ENCODE measurements at regions not wholly inside any gene's neighbourhood (a gene's known extent, or its start where the extent isn't known, plus 50 kb on each side); places are given as distances from the start of the nearest gene placed in this dataset.

DNA sequence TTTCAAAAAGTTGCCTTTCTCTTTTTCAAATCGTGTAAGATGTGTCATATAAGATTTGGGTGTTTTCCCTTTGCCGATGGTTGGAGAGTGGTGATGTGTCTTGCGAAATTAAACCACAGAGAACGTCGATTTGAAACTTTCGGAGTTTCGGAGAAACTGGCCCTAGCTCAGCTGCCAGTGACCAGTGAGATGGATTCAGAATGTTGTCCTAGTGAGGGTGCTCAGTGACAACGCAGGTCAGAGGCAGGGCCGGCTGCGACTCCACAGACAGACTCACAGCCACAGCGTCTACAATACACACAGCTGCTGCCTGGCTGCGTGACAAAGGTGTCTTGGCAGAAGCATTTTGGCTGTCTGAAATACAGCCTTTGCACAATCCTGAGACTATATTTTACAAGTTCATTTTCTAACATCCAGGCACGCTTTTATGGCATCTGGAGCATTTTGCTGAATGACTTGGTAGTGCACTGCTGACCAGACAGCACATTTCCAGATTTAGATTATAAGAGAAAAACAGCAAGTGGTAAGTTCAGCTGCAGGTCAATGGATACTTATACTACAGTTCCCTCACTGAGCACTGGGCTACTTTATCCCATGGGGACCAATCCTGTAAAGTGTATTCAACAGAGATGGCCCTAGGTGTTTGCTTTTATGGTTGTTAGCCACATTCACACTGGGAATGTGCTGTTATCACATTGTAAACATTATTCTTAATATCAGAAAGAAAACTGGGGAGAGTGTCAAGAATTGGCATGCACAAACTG is 207.5 kb downstream of the KCNRG start:
- Histone ChIP-seq H3K4me2 (ENCODE audit: insufficient read depth, low read length) (no peak overlapping the region), H3K79me2 (ENCODE audit: insufficient read depth, low read length) (no peaks in the 10 kb centered on the region), H3K27ac (ENCODE audit: low read length) (no peak overlapping the region), H3K4me1 (ENCODE audit: insufficient read depth, low read length) (no peaks in the 10 kb centered on the region), H3K9ac (ENCODE audit: low read depth, low read length) (no peak overlapping the region), H3K4me3 (ENCODE audit: low read depth in 1 of 2, low read length in 2 of 2) (no peak overlapping the region), H2AFZ (ENCODE audit: low read depth, low read length) (no peak overlapping the region), H3K9me3 (ENCODE audit: insufficient read depth, low read length, severe bottlenecking) (no peaks in the 10 kb centered on the region), H3K27me3 (ENCODE audit: insufficient read depth, low read length, poor library complexity) (no peaks in the 10 kb centered on the region), H3K36me3 (ENCODE audit: insufficient read depth, low read length) (no peaks in the 10 kb centered on the region), H4K20me1 (ENCODE audit: insufficient read depth, low read length) (no peaks in the 10 kb centered on the region)
- TF ChIP-seq, protein P1, sequence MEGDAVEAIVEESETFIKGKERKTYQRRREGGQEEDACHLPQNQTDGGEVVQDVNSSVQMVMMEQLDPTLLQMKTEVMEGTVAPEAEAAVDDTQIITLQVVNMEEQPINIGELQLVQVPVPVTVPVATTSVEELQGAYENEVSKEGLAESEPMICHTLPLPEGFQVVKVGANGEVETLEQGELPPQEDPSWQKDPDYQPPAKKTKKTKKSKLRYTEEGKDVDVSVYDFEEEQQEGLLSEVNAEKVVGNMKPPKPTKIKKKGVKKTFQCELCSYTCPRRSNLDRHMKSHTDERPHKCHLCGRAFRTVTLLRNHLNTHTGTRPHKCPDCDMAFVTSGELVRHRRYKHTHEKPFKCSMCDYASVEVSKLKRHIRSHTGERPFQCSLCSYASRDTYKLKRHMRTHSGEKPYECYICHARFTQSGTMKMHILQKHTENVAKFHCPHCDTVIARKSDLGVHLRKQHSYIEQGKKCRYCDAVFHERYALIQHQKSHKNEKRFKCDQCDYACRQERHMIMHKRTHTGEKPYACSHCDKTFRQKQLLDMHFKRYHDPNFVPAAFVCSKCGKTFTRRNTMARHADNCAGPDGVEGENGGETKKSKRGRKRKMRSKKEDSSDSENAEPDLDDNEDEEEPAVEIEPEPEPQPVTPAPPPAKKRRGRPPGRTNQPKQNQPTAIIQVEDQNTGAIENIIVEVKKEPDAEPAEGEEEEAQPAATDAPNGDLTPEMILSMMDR (IDR thresholded peaks at IDR 0.05; ENCODE audit: borderline replicate concordance, extremely low read depth, low read length, poor library complexity, severe bottlenecking), result no peak
- no peak for TF ChIP-seq EZH2 (IDR thresholded peaks at IDR 0.05; ENCODE audit: borderline replicate concordance, low read depth, low read length, severe bottlenecking)
- ATAC-seq (ENCODE audit: insufficient read depth, low read depth), result no peak
- no peak for DNase-seq

DNA sequence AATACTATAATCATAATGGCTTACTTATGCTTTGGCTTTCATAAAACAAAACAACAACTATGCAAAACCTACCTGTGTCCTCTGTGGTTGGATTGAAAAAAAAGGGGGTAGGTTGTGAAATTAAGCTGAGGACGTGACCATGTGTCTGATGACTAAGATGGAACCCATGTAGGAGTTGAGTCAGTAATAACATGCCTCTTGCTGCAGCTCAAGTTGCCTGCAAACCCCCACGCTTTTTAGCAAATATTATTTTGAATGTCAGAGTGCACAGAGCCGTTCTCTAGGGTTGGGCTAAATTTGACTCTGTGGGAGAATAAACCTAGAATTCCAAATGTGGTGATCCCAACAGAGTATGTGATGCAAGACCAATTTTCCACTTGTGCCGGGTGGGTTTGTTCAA is 209.3 kb downstream of the KCNRG start:
- Histone ChIP-seq H3K4me2 (ENCODE audit: insufficient read depth, low read length) (no peak overlapping the region), H3K9me3 (ENCODE audit: insufficient read depth, low read length, severe bottlenecking) (no peaks in the 10 kb centered on the region), H3K4me1 (ENCODE audit: insufficient read depth, low read length) (peaks cover 4% of the 10 kb centered on the region; the same call in 1 of the 2 replicates), H3K27me3 (ENCODE audit: insufficient read depth, low read length, poor library complexity) (no peaks in the 10 kb centered on the region), H3K9ac (ENCODE audit: low read depth, low read length) (no peak overlapping the region), H3K4me3 (ENCODE audit: low read depth in 1 of 2, low read length in 2 of 2) (no peak overlapping the region), H3K79me2 (ENCODE audit: insufficient read depth, low read length) (no peaks in the 10 kb centered on the region), H3K36me3 (ENCODE audit: insufficient read depth, low read length) (no peaks in the 10 kb centered on the region), H4K20me1 (ENCODE audit: insufficient read depth, low read length) (no peaks in the 10 kb centered on the region), H3K27ac (ENCODE audit: low read length) (no peak overlapping the region), H2AFZ (ENCODE audit: low read depth, low read length) (no peak overlapping the region)
- TF ChIP-seq, protein P1 (IDR thresholded peaks at IDR 0.05; ENCODE audit: borderline replicate concordance, extremely low read depth, low read length, poor library complexity, severe bottlenecking), result no peak
- TF ChIP-seq EZH2 (IDR thresholded peaks at IDR 0.05; ENCODE audit: borderline replicate concordance, low read depth, low read length, severe bottlenecking), result no peak
- ATAC-seq (ENCODE audit: insufficient read depth, low read depth) (no peak), DNase-seq (no peak)

DNA sequence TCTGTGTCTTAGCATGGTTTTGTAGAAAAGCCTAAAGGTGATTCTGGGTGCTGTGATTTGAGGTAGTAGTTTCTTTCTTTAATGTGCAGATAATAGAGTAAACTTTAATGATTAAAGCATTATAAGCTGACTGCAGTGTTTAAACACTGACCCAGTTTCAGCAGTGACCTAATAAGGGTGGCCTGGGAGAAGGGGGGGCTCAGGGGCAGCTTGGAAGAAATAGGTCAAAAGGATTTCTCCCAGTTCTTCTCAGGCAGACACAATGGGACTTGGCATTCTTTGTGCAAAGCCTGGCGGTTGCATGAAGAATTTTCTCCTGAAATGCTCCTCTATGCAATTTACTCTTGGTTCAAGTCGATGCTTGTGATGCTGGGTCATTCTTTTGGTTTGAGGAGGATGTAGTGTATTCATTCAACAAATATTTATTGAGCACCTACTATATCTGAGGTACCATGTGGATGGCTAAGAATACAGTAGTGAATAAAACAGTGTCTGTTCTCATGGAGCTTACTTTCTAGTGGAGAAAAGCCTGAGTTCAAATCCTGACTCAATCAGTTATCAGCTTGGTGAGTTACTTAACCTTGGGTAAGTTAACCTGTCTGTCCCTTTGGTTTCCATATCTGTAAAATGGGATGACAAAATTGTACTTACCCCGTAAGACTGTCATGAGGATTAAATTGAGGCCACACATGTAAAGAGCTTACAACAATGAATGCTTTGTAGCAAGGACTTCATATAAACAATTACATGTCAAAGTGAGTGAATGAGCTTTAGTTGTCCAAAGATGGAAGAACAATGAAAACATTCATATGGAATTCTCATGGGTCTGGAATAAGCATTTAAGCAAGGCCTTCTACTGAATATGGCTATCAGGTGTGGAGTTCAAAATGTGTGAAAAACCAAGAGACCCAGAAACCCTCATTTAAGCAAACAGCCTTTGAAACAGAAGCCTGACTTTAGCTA is 210.2 kb downstream of the KCNRG start:
- Histone ChIP-seq H4K20me1 (ENCODE audit: insufficient read depth, low read length) (no peaks in the 10 kb centered on the region), H3K27me3 (ENCODE audit: insufficient read depth, low read length, poor library complexity) (no peaks in the 10 kb centered on the region), H3K9ac (ENCODE audit: low read depth, low read length) (no peak overlapping the region), H3K4me3 (ENCODE audit: low read depth in 1 of 2, low read length in 2 of 2) (no peak overlapping the region), H3K27ac (ENCODE audit: low read length) (no peak overlapping the region), H3K79me2 (ENCODE audit: insufficient read depth, low read length) (no peaks in the 10 kb centered on the region), H3K36me3 (ENCODE audit: insufficient read depth, low read length) (no peaks in the 10 kb centered on the region), H3K4me1 (ENCODE audit: insufficient read depth, low read length) (peaks cover 14% of the 10 kb centered on the region), H3K4me2 (ENCODE audit: insufficient read depth, low read length) (no peak overlapping the region), H2AFZ (ENCODE audit: low read depth, low read length) (no peak overlapping the region), H3K9me3 (ENCODE audit: insufficient read depth, low read length, severe bottlenecking) (no peaks in the 10 kb centered on the region)
- ATAC-seq (ENCODE audit: insufficient read depth, low read depth), result no peak
- TF ChIP-seq EZH2 (IDR thresholded peaks at IDR 0.05; ENCODE audit: borderline replicate concordance, low read depth, low read length, severe bottlenecking), result no peak
- TF ChIP-seq, protein P1 (IDR thresholded peaks at IDR 0.05; ENCODE audit: borderline replicate concordance, extremely low read depth, low read length, poor library complexity, severe bottlenecking), result no peak
- no peak for DNase-seq
